HG02623 (cell line): ENCODE measurements at regions not wholly inside any gene's neighbourhood (a gene's known extent, or its start where the extent isn't known, plus 50 kb on each side); places are given as distances from the start of the nearest gene placed in this dataset.

Experiments used
- ATAC-seq: cut with Tn5 transposase; IDR thresholded peaks from one replicate; pipeline ENCODE4 v1.9.1; 2021; ENCODE audit warnings: moderate library complexity; ENCODE audit not compliant: unreplicated experiment

DNA sequence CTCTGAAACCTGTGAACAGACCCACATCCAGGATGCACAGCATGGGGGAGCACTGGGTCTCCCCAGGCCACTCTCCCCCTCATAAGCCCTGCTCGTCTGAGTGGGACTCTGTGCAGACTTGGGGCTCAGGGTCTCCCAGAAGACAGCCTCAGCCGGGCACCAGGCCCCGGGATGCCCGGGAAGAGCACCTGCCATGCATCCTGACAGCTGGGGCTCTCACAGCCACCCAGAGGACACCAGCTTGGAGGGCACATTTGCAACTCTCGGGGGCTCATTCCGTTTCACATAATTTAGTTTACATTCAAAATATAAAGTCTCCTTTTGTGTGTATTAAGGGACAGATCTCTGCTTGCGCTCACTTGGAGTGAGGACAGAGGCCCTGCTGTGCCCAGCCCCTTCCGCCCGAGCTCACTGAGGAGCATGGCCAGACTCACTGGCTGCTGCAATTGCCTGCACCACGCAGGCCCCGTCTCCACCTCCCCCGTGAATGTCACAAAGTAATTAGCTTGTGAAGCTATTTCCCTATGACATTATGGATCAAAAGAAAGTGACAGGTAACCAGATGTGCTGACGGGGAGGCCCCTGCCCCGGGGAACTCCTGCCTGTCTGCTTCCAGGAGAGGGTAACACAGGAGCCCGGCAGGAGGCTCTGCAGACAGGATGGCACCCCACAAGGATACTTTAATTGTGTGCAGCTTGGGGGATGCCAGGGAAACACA lies 275.6 kb downstream of the BRD1 start:
- no peak for ATAC-seq

DNA sequence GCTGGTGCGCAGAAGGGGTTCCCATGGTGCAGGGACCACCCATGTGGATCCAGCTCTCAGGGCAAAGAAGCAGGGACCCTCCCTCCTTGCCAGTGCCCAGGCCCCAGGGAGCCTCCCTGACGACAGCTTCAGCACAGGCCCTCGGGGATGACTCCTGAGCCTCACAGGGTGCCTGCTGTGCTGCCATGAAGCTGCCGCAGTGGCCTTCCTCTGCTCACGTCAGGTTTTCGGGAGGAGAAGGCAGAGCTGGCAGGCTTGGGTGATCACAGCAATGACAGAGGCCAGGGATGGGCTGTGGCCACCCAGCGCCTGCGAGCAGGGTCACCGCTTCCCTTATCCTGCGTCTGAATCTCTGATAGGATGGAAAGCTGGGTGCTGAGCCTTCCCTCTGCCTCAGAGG lies 276.2 kb downstream of the BRD1 start:
- no peak for ATAC-seq

DNA sequence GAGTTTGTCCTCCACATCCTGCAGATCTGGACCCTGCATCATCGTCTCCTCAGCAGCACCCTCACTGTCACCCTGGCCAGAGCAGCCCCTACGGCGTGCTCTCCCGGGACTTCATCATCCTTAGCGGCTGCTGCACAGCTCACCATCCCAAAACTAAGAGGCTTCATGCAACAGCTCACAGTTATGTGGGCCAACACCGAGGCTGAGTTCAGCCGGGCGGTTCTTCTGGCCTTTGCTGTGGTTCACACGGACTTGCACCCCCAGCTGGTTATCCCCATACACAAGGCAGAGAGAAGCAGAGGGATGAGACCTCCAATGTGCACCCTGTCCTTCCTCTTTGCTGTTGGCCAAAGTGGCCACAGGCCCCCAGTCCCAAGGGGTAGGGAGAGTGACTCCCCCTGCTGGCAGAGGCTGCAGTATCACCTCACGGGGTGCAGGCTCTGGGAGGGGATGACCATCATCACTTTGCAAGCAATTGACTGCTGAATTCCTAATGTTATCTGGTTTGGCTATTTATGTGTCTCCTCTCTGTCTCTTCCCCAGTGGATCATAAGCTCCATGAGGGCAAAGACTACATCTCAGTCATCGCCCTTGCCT lies 276.8 kb downstream of the BRD1 start:
- ATAC-seq: no peak

DNA sequence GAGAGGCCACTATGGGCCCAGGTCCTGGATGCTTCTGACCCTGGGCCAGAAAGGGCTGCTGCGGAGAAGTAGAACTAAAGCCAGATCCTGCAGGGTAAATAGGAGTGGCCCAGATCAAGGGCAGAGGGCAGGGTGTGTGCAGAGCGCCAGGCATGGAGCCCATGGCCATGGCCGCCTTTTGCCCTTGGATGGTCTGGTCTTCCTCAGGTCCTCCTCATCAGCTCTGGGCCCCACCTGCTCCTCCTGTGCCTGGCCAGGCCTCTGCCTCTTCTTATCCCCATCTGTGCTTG lies 277.6 kb downstream of the BRD1 start:
- no peak for ATAC-seq

DNA sequence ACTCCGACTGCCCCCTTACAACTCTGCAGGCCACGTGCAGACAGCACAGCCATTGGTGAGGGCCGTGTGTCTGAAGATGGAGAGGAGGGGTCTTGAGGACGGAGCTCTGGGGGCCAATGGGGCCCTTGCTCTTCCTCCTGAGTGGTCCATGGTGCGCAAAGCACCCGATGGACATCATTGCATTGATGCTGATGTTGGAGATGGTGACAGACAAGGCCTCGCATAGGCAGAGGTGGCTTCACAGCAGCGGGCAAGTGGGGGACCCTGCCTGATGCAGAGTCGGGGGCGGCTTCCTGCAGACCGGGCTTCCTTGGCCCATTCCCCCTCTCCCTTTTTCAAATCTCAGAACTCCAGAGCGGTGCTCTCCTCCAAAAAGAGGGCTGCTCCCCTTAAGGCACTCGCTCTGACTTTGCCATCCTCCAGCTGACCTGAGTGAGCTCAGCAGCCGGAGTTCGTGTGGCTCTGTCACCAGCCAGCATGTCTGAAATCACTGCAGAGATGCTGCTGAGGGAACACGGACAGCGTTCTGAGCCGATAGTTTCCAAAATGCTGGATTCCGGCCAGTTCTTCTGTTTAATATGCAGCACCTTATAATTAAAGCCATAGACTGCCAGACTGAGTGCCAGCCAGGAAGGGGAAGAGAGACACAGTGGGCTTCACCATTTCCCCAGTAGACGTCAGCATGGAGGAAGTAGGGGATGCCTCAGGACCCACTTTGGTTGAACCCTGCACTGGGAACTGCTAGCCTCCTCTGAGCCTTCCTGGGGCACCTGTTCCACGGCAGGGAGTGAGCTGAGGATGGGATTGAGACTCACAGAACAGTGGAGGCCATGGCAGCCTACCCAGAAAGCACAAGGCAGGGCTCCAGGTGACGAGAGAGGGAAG lies 278.2 kb downstream of the BRD1 start:
- ATAC-seq: no peak

DNA sequence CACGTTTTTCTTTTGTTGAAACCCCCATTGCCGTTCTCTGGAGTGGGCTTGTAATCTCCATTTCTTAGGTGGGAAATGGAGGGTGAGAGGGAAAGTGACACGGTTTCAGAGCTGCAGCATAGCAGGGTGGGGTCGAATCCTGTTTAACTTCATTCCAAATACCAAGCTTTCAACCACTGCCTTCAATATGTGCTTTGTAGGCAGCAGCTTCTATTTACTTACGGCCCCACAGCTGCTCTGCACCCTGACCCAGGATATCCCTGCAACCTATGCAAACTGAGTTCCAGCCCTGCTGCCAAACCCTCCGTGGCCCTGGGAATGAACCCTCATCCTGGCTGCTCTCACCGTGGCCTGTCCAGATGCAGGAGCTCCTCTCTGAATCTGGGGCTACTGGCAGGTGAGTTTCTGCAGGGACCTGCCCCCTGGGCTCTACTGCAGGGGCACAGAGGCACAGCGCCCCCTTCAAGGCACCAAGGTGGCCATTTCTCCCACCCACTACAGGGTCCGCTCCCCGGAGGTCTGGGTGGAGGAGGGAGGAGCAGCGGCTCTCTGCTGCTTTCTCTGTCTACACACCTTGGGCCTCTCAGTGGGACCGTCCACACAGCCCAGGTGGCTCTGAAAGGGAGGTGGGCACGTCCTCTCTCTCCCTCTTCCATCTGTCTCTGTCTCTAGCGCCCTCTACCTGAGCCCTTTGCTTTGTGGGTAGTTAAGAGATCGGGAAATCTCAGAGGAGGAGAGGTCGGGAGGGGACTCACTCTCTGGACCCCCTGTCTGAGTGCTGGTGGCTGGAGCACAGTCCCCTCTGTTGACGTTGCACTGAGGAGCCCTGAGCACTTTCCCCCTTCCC lies 279.1 kb downstream of the BRD1 start:
- no peak for ATAC-seq

DNA sequence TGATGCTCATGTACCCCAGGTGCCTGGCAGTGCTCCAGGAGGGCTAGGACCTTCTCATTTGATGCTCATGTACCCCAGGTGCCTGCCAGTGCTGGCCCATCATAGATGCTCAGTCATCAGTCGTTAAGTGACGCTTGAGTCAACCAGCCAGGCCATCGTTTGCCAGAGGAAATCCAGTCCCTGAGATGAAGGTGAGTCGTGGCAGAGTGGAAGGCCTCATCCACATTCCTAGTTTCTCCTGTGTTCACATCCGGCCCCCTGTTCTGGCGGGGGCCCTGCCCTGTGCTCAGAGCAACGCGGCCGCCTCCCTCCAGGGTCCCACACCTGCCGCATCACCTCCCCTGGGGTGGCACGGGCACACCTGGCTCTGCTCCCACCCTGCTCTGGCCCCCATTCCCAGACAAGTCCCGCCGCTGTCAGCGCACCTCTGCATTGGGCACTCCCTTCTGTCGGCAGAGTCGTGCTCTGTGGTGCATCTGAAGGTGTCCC lies 279.9 kb downstream of the BRD1 start:
- ATAC-seq: no peak

DNA sequence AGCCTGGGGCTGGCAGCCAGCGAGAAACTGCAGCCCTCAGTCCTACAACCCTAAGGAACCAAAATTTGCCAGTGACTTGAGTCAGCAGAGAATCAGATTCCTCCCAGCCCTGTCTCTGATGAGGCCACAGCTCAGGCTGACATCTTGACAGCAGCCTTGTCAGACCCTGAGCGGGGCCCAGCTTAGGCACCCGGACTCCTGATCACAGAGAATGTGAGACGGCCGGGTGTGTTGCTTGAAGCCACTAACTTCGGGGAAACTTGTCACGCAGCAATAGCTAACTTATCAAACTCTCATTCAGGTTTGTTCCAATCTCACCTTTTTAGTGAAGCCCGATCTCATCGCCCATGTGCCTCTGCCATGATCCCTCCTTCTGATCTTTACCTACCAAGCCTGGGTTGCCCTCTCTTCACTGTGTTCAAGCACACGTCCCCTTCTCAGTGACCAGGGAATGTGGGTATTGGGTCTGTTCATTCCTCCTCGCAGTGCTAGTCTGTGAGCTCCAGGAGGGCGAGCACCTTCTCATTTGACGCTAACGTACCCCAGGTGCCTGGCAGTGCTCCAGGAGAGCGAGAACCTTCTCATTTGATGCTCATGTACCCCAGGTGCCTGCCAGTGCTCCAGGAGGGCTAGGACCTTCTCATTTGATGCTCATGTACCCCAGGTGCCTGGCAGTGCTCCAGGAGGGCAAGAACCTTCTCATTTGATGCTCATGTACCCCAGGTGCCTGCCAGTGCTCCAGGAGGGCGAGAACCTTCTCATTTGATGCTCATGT lies 280.7 kb downstream of the BRD1 start:
- no peak for ATAC-seq

DNA sequence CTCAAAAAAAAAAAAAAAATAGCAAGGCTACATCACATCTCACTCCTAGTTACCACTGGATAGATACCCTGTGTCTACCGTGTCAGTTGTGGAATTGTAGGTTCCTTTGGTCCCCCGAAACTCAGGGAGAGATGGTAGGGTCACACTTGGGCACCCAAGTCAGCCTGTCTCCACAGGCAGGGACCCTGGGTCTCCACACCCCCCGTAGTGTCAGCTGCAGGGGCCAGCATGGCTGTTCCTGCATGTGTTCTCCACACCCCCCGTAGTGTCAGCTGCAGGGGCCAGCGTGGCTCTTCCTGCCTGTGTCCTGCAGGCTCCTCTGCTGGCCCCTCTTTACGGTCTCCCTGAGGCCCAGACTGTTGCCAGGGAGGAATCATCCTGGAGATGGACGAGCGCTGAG lies 282.1 kb downstream of the BRD1 start:
- ATAC-seq: no peak

DNA sequence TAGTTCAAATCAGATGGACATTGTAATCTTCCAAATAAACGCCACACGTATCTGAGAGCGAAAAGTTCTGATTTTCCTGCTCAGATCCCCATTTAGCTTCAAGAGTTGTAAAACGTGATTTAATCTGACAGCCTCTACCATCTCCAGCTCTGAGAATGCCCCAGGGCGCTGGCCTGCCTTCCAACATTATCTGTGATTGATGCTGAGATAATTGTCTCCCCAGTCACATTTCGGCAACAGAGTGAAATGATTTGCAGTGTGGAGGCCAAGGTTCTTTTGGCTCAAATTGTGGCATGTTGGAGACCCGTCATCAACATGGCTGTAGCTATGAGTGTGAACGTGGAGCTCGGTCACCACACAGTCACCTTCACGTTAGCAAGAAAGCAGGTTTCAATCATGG lies 283.4 kb downstream of the BRD1 start:
- ATAC-seq: no peak

DNA sequence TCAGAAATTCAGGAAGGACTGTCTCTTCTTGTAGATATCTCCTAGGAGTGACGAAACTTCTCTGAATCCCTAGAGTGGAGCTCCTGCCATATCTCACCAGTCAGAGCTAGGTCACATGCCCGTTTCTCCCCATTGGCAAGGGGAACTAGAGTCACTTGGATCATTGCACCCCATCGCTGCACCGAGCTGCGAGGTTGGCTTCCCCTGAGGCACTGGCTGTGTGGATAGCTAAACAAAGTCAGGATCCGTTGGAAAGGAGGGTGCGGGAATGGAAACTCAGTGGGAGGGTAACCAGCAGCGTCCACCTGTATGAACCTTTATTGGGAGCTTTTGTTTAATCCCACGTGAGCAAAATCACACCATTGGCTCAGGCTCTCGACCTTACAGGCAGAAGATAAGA lies 283.8 kb downstream of the BRD1 start:
- ATAC-seq: no peak

DNA sequence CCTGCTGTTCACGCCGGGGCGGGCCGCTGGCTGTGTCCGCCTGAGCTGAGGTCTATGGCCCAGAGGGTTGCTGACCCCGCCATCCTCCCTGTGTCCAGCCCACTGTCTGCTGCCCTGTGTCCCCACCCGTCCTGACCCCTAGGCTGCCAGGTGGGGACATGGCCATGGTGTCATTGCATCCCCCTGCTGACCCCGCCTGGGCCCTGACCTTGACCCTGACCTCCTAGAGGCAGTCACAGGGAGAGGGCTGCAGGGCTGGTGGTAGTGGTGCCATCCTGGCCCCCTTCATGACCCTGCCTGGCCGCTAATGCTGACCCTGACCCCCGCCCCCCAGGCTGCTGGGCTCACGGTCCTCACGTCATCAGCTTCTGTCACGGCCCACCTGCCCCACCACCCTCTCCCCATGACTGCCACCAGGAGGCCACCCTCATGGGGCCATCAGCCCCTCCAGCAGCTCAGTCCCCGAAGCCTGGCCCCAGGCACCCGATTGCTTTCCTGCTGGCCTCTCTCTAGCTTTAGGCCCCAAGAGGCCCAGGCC lies 285.9 kb downstream of the BRD1 start:
- no peak for ATAC-seq

DNA sequence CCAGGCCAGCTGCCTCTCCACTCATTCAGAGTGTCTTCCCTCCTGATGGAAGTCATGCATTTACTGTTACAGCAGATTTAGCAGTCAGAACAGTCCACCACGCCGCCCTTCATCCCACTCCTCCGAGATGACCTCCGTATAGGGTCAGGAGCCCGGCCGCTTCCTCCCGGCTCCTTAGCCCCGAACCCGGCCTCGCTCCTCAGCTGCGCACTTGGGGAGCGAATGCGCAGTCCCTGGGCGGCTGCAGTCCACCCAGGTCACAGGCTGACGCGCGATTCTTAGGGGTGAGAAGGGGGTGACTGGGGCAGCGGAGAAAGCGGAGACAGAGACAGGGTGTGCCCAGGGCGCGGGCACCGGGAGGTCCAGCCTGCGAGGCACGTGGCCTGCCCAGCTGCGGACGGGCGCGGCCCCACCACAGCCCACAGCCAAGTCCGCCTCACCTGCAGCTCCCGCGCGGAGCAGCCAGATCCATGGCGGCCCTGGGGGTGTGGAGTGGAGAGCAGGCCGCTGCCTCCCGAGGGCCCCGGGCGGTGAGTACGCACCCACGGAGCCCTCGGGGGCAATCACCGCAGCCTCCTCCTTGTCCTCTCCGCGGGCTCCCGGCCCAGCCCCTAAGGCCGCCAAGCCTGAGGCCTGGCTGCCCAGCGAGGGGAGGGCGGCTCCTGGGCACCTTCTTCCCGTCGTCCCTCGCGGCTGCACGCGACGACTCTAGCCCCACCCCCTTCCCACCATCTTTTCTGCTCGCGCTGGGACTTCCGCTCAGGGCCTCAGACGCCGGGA lies 286.6 kb downstream of the BRD1 start:
- ATAC-seq: no peak

DNA sequence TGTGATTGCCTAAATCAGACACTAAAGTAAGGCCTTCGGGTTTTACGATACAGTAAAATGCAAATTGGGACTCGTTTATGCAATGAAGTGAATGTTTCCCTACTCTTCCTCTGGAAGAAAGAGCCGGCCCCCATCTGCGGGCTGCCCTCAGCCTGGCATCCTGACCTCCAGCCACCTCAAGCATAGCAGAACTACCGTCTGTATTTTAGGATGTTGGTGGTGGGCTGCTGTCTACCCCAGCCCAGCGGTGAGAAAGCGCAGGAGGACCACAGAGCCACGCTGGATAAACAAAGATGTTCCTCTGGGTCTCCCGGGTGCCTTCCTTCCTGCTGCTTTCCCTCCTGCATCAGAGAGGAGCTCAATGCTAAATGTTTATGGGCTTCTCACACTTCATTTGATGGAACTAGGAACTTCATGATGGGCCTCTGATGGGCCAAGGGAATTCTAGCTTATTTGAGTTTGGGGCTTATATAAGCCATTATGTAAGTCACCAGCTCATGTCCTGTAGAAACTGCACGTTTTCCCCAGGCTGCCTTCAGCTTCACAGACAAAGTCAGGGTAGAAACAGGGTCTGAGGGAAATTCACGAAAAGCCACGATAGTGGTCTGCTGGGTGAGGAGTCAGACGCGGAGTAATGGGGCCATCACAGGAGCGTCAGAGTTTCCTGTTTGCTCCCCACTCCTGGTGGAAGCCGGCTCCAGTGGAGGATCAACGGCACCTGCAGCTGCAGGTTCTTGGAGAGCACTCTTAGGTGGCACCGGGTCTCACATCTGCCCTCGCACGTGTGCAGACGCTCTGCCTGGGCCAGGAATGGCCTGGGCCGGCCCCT lies 287.4 kb downstream of the BRD1 start:
- ATAC-seq: no peak

DNA sequence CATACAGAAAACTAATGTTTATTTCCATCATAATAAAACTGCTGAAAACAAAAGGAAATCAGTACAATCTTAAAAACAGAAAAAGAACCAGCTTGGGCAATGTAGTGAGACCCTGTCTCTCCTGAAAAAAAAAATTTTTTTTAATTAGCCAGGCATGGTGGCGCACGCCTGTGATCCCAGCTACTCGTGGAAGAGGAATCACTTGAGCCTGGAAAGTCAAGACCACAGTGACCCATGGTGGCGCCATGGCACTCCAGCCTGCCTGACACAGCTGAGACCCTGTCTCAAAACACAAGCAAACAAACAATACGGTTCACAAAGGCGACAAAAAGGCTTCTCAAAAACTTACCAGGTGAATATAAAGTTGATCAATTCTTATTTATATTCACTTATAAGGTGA lies 289.7 kb downstream of the BRD1 start:
- no peak for ATAC-seq

DNA sequence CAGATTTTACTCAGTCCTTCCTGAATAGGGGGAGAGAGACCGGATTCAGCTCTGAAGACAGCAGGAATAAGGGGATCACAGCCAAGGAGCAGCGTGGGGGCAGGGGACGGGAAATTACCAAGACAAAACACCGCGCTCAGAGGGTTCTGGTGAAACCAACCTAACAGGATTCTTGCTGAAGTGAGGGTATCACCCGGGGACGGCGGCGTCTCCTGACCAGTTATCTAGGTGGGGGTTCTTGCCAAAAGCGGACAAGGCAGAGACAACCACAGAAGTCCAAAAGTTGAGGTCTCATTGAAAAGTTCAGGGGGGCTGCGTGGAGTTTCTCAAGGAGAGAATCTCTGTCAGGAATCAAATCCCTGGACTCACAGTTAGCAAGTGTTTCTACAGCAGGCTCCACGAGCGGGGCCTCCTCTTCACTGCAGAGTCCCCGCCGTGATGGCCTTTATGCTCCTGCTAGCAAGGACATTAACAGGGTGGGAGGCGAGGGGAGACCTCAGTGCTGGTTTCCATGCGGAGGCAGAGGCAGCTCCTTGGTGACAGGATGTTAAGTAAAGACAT lies 291.0 kb downstream of the BRD1 start:
- no peak for ATAC-seq

DNA sequence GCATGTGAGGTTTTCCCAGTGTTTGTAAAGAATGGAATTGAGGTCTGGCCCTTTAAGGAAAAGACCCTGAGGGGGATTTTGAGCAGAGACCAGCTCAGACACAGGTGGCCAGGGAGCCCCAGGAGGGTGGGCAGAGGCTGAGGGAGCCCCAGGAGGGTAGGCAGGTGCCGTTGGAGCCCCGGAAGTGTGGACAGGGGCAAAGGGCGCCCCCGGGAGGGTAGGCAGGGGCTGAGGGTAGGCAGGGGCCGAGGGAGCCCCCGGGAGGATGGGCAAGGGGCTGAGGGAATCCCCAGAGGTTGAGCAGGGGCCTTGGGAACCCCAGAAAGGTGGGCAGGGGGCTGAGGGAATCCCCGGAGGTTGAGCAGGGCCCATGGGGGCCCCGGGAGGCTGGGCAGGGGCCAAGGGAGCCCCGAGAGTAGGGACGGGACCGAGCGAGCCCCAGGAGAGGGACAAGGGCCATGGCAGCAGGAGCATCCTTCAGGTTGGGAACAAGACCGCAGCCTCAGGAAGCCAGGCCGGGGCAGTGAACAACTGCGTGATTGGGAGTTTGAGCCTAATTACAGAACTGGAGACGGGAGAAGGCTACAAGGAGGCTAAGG lies 292.0 kb downstream of the BRD1 start:
- no peak for ATAC-seq

DNA sequence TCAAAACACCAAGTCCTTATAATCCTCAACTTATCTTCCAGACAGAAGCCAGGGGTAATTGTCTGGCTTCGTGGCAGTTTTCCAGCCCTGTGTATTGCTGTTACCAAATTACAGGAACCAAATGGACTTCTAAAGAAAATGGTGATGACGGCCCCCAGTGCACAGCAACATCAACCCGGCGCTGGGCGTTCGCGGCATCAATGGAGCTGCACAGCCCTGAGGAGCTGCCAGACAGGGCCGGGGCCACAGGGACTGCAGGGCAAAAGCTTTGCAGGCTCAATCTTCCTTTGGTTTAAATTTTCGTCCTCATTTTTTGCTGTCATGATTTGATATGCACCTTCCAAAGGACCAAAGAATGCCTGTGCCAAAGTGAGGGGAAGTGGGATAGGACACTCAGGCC lies 292.5 kb downstream of the BRD1 start:
- ATAC-seq: no peak
